Esophagus muscularis mucosa (tissue), 4 donors: ENCODE measurements at regions not wholly inside any gene's neighbourhood (a gene's known extent, or its start where the extent isn't known, plus 50 kb on each side); places are given as distances from the start of the nearest gene placed in this dataset.

ENCODE experiments used
- DNase-seq: peaks from one replicate; pipeline ENCODE4 v3.0.0-alpha.2; 2017; ENCODE audit errors: extremely low spot score
- H3K27ac ChIP-seq, 4 donors: fragments of 200-600 bp; sonication (generic); replicated peaks in 1 of 4; 1 replicate in 3 of 4; 2 replicates in 1 of 4; pipeline ENCODE4 v1.5.1; 2016 to 2019; ENCODE audit warnings: mild to moderate bottlenecking in 1 of 4
- H3K27me3 ChIP-seq, 4 donors: fragments of 200-600 bp; sonication (generic); one replicate each; pipeline versions ENCODE4 v1.5.1 to v1.6.0; 2016 to 2019
- H3K36me3 ChIP-seq, 4 donors: fragments of 200-600 bp; sonication (generic); one replicate each; pipeline ENCODE4 v1.5.1; 2016 to 2019
- H3K4me1 ChIP-seq, 4 donors: fragments of 200-600 bp; sonication (generic); one replicate each; pipeline ENCODE4 v1.5.1; 2016 to 2019
- H3K4me3 ChIP-seq, 4 donors: fragments of 200-600 bp; sonication (generic); 1 replicate in 2 of 4; 2 replicates in 2 of 4; pipeline ENCODE4 v1.5.1; 2016 to 2019; ENCODE audit warnings: mild to moderate bottlenecking in 4 of 4, moderate library complexity in 1 of 4
- H3K9me3 ChIP-seq, 4 donors: fragments of 200-600 bp; sonication (generic); 1 replicate in 3 of 4; 2 replicates in 1 of 4; pipeline ENCODE4 v1.5.1; 2016 to 2019
- CTCF ChIP-seq, 3 experiments: fragments of 200-600 bp in 2 of 3; fragments of 450-650 bp in 1 of 3; sonication (generic) in 2 of 3; IDR thresholded peaks; one replicate each; pipeline ENCODE4 v1.5.1; 2017 to 2019; ENCODE audit warnings: antibody characterized with exemption in 3 of 3, mild to moderate bottlenecking in 2 of 3, moderate library complexity in 1 of 3
- EP300 ChIP-seq: sonication (generic); formaldehyde crosslinking; IDR thresholded peaks from one replicate; pipeline ENCODE4 v1.6.1; 2017; ENCODE audit warnings: antibody characterized with exemption
- POLR2A ChIP-seq: fragments of 450-650 bp; IDR thresholded peaks from one replicate; pipeline ENCODE4 v1.6.1; 2017; ENCODE audit warnings: antibody characterized with exemption, moderate library complexity, mild to moderate bottlenecking, low read depth
- POLR2AphosphoS5 ChIP-seq, 2 donors: sonication (generic); formaldehyde crosslinking; IDR thresholded peaks; one replicate each; pipeline ENCODE4 v1.6.1; 2017; ENCODE audit warnings: antibody characterized with exemption in 2 of 2
- WGBS: methylation state at CpG from one replicate; pipeline ENCODE4 v1.1.5; 2018; 5-methylcytosine and 5-hydroxymethylcytosine counted together
- intact Hi-C: fragments of 100-400 bp; cut with DNase I; formaldehyde crosslinking; loops from one replicate; pipeline ENCODE4 v1.15.1; 2023

GRCh38 chr4:137968956-137969678, 273.0 kb downstream of the SLC7A11 start:
- no peak for DNase-seq
- 82% methylated on average over 3 of the region's 3 CpGs for WGBS
- H3K4me3 ChIP-seq: no peak overlapping the region
- no peaks in the 10 kb centered on the region for H3K27me3 ChIP-seq
- H3K27ac ChIP-seq: no peak overlapping the region
- H3K4me1 ChIP-seq: no peaks in the 10 kb centered on the region
- intact Hi-C loops: no loop called here
- no peaks in the 10 kb centered on the region for H3K36me3 ChIP-seq
- TF ChIP-seq CTCF (IDR thresholded peaks at IDR 0.05) (no peak), EP300 (no peak), POLR2A (no peak), POLR2AphosphoS5 (IDR thresholded peaks at IDR 0.05) (no peak)
- no peaks in the 10 kb centered on the region for H3K9me3 ChIP-seq

- H3K36me3 ChIP-seq: no peaks in the 10 kb centered on the region
- intact Hi-C loops: no loop called here
Observed at GRCh38 chr4:137967480-137968190, 274.5 kb downstream of the SLC7A11 start.

GRCh38 chr4:137966504-137966903, 275.6 kb downstream of the SLC7A11 start:
- no peak for DNase-seq
- Histone ChIP-seq H3K4me3 (no peak overlapping the region), H3K27me3 (no peaks in the 10 kb centered on the region), H3K4me1 (peaks cover 0 to 2% (median under 1%) of the 10 kb centered on the region in 4 donors), H3K9me3 (no peaks in the 10 kb centered on the region), H3K36me3 (no peaks in the 10 kb centered on the region), H3K27ac (no peak overlapping the region)
- no peak for TF ChIP-seq POLR2A
- TF ChIP-seq POLR2AphosphoS5 (IDR thresholded peaks at IDR 0.05): no peak
- no peak for TF ChIP-seq CTCF (IDR thresholded peaks at IDR 0.05)
- no peak for TF ChIP-seq EP300
- WGBS: 89% methylated on average over 3 of the region's 3 CpGs
- intact Hi-C loops: no loop called here

More at GRCh38 chr4:137967480-137968190, 274.5 kb downstream of the SLC7A11 start:
- no peak overlapping the region for H3K4me3 ChIP-seq
- H3K9me3 ChIP-seq: no peaks in the 10 kb centered on the region
- no peak for DNase-seq
- TF ChIP-seq POLR2AphosphoS5 (IDR thresholded peaks at IDR 0.05) (no peak), EP300 (no peak), POLR2A (no peak), CTCF (IDR thresholded peaks at IDR 0.05) (no peak)
- H3K27ac ChIP-seq: no peak overlapping the region
- no peaks in the 10 kb centered on the region for H3K27me3 ChIP-seq
- WGBS: 92% methylated on average over 6 of the region's 6 CpGs
- H3K4me1 ChIP-seq: no peaks in the 10 kb centered on the region

GRCh38 chr4:137961051-137961438, 281.1 kb downstream of the SLC7A11 start:
- no peak overlapping the region for H3K27ac ChIP-seq
- H3K4me3 ChIP-seq: no peak overlapping the region
- intact Hi-C loops: no loop called here
- no peak for TF ChIP-seq POLR2AphosphoS5 (IDR thresholded peaks at IDR 0.05)
- H3K36me3 ChIP-seq: no peaks in the 10 kb centered on the region
- H3K9me3 ChIP-seq: no peaks in the 10 kb centered on the region
- peaks cover 0 to 10% (median 2%) of the 10 kb centered on the region in 4 donors for H3K4me1 ChIP-seq
- peaks cover 0 to 3% (median 0%) of the 10 kb centered on the region in 4 donors for H3K27me3 ChIP-seq
- no peak for DNase-seq

GRCh38 chr4:137960371-137961050, 281.6 kb downstream of the SLC7A11 start:
- DNase-seq: no peak
- no peaks in the 10 kb centered on the region for H3K36me3 ChIP-seq
- no peak overlapping the region for H3K27ac ChIP-seq
- 62% methylated on average over 3 of the region's 3 CpGs for WGBS
- TF ChIP-seq EP300 (no peak), POLR2AphosphoS5 (IDR thresholded peaks at IDR 0.05) (no peak)
- peaks cover 0 to 3% (median 0%) of the 10 kb centered on the region in 4 donors for H3K27me3 ChIP-seq
- H3K4me3 ChIP-seq: no peak overlapping the region
- intact Hi-C loops: no loop called here
- H3K4me1 ChIP-seq: peaks cover 0 to 10% (median 2%) of the 10 kb centered on the region in 4 donors
- H3K9me3 ChIP-seq: no peaks in the 10 kb centered on the region
